Gastroesophageal sphincter (tissue), 4 donors: ENCODE measurements at regions not wholly inside any gene's neighbourhood (a gene's known extent, or its start where the extent isn't known, plus 50 kb on each side); places are given as distances from the start of the nearest gene placed in this dataset.

ENCODE experiments used
- ATAC-seq: fragments of 150-250 bp; one replicate; pipeline ENCODE4 v1.9.1; 2016; ENCODE audit warnings: mild to moderate bottlenecking, moderate library complexity
- H3K27ac ChIP-seq, 4 donors: fragments of 200-600 bp; sonication (generic) in 3 of 4; 1 replicate in 3 of 4; 2 replicates in 1 of 4; pipeline ENCODE4 v1.5.1; 2016 to 2019
- H3K27me3 ChIP-seq: fragments of 200-600 bp; sonication (generic); one replicate; pipeline ENCODE4 v1.5.1; 2019
- H3K36me3 ChIP-seq, 2 donors: fragments of 200-600 bp; sonication (generic); one replicate each; pipeline ENCODE4 v1.5.1; 2019; ENCODE audit warnings: control low read depth in 1 of 2
- H3K4me1 ChIP-seq, 3 donors: fragments of 200-600 bp; sonication (generic); 1 replicate in 2 of 3; 2 replicates in 1 of 3; pipeline ENCODE4 v1.5.1; 2016 to 2019; ENCODE audit warnings: control low read depth in 2 of 3
- H3K4me3 ChIP-seq, 2 donors: fragments of 200-600 bp; sonication (generic); one replicate each; pipeline ENCODE4 v1.5.1; 2019; ENCODE audit warnings: mild to moderate bottlenecking in 1 of 2, moderate library complexity in 1 of 2
- H3K9me3 ChIP-seq, 3 donors: fragments of 200-600 bp; sonication (generic); one replicate each; pipeline ENCODE4 v1.5.1; 2017 to 2019; ENCODE audit warnings: control low read depth in 2 of 3
- CTCF ChIP-seq, 4 experiments: fragments of 200-600 bp in 2 of 4; fragments of 450-650 bp in 2 of 4; sonication (generic) in 1 of 4; IDR thresholded peaks; one replicate each; pipeline ENCODE4 v1.5.1; 2017 to 2019; ENCODE audit warnings: antibody characterized with exemption in 4 of 4, mild to moderate bottlenecking in 2 of 4, moderate library complexity in 2 of 4
- EP300 ChIP-seq: sonication (generic); formaldehyde crosslinking; IDR thresholded peaks from one replicate; pipeline ENCODE4 v1.6.1; 2017; ENCODE audit warnings: antibody characterized with exemption, mild to moderate bottlenecking
- POLR2A ChIP-seq, 2 donors: fragments of 450-650 bp; IDR thresholded peaks; one replicate each; pipeline ENCODE4 v1.6.1; 2017; ENCODE audit warnings: antibody characterized with exemption in 2 of 2, mild to moderate bottlenecking in 2 of 2, moderate library complexity in 1 of 2
- POLR2AphosphoS5 ChIP-seq: sonication (generic); formaldehyde crosslinking; IDR thresholded peaks from one replicate; pipeline ENCODE4 v1.6.1; 2017; ENCODE audit warnings: antibody characterized with exemption
- WGBS, 2 donors: methylation state at CpG; one replicate each; pipeline ENCODE4 v1.1.5; 2018; ENCODE audit warnings: low coverage in 1 of 2; 5-methylcytosine and 5-hydroxymethylcytosine counted together

GRCh38 chr9:86488794-86489193, 134.6 kb upstream of the TUT7 start:
- H3K4me1 ChIP-seq: peaks cover 0 to 7% (median 0%) of the 10 kb centered on the region in 3 donors
- no peak overlapping the region for H3K27ac ChIP-seq
- H3K9me3 ChIP-seq: no peaks in the 10 kb centered on the region
- no peak overlapping the region for H3K4me3 ChIP-seq
- 83 to 96% methylated on average over 2 to 5 of the region's 7 CpGs for WGBS, 2 donors
- ATAC-seq: no peak
- no peak for TF ChIP-seq POLR2AphosphoS5
- no peak for TF ChIP-seq CTCF (IDR thresholded peaks at IDR 0.05)
- no peak for TF ChIP-seq EP300
- TF ChIP-seq POLR2A (IDR thresholded peaks at IDR 0.05): no peak
- no peaks in the 10 kb centered on the region for H3K36me3 ChIP-seq
- H3K27me3 ChIP-seq: no peaks in the 10 kb centered on the region

- H3K27me3 ChIP-seq: no peaks in the 10 kb centered on the region
- no peak overlapping the region for H3K4me3 ChIP-seq
- H3K9me3 ChIP-seq: no peaks in the 10 kb centered on the region
- 74 to 80% methylated on average over 2 to 4 of the region's 6 CpGs for WGBS, 2 donors
- peaks cover 0 to 7% (median 0%) of the 10 kb centered on the region in 3 donors for H3K4me1 ChIP-seq
- H3K27ac ChIP-seq: no peak overlapping the region
- ATAC-seq: no peak
- H3K36me3 ChIP-seq: no peaks in the 10 kb centered on the region
- TF ChIP-seq POLR2A (IDR thresholded peaks at IDR 0.05) (no peak), CTCF (IDR thresholded peaks at IDR 0.05) (no peak), EP300 (no peak), POLR2AphosphoS5 (no peak)
Measured at GRCh38 chr9:86488345-86488744, 134.1 kb upstream of the TUT7 start.

GRCh38 chr9:86487838-86488233, 133.6 kb upstream of the TUT7 start:
- peaks cover 0 to 7% (median 0%) of the 10 kb centered on the region in 3 donors for H3K4me1 ChIP-seq
- no peaks in the 10 kb centered on the region for H3K9me3 ChIP-seq
- no peak for TF ChIP-seq EP300
- no peak for TF ChIP-seq POLR2AphosphoS5
- no peak for TF ChIP-seq POLR2A (IDR thresholded peaks at IDR 0.05)
- TF ChIP-seq CTCF (IDR thresholded peaks at IDR 0.05): no peak
- H3K36me3 ChIP-seq: no peaks in the 10 kb centered on the region
- H3K27ac ChIP-seq: no peak overlapping the region
- ATAC-seq: no peak
- no peaks in the 10 kb centered on the region for H3K27me3 ChIP-seq
- no peak overlapping the region for H3K4me3 ChIP-seq
- 85% methylated on average over 2 of the region's 2 CpGs; no CpG with 5 or more reads in 1 of the 2 donors for WGBS, 2 donors

- Histone ChIP-seq H3K27me3 (no peaks in the 10 kb centered on the region), H3K36me3 (no peaks in the 10 kb centered on the region), H3K4me3 (no peak overlapping the region), H3K27ac (no peak overlapping the region), H3K4me1 (peaks cover 0 to 7% (median 0%) of the 10 kb centered on the region in 3 donors), H3K9me3 (no peaks in the 10 kb centered on the region)
- TF ChIP-seq CTCF (IDR thresholded peaks at IDR 0.05) (peak; percentile 54 to 79 (median 72)), POLR2A (IDR thresholded peaks at IDR 0.05) (no peak), EP300 (no peak), POLR2AphosphoS5 (no peak)
- WGBS, 2 donors: 0% methylated on average over 1 of the region's 1 CpG
- ATAC-seq: peak; percentile 61
Measured at GRCh38 chr9:86486891-86487837, 133.0 kb upstream of the TUT7 start.

- Histone ChIP-seq H3K4me3 (no peak overlapping the region), H3K36me3 (no peaks in the 10 kb centered on the region), H3K27ac (no peak overlapping the region), H3K27me3 (no peaks in the 10 kb centered on the region), H3K4me1 (peaks cover 0 to 7% (median 0%) of the 10 kb centered on the region in 3 donors), H3K9me3 (no peaks in the 10 kb centered on the region)
- ATAC-seq: no peak
- TF ChIP-seq CTCF (IDR thresholded peaks at IDR 0.05) (no peak), POLR2A (IDR thresholded peaks at IDR 0.05) (no peak), POLR2AphosphoS5 (no peak), EP300 (no peak)
- 49 to 72% methylated on average over 3 to 5 of the region's 5 CpGs for WGBS, 2 donors
Measured at GRCh38 chr9:86485359-86485758, 131.1 kb upstream of the TUT7 start.
